VCaP (cell line): ENCODE measurements at regions not wholly inside any gene's neighbourhood (a gene's known extent, or its start where the extent isn't known, plus 50 kb on each side); places are given as distances from the start of the nearest gene placed in this dataset.

Experiments
- H3K27ac ChIP-seq: fragments of 450-650 bp; 2 replicates; pipeline ENCODE4 v1.5.1; 2017
- TF ChIP-seq, protein P1 (sequence below): fragments of 450-650 bp; conservative IDR thresholded peaks from 2 replicates; pipeline ENCODE4 v1.5.1; 2017; ENCODE audit warnings: mild to moderate bottlenecking, moderate library complexity

- no peak overlapping the region for H3K27ac ChIP-seq
- TF ChIP-seq, protein P1, sequence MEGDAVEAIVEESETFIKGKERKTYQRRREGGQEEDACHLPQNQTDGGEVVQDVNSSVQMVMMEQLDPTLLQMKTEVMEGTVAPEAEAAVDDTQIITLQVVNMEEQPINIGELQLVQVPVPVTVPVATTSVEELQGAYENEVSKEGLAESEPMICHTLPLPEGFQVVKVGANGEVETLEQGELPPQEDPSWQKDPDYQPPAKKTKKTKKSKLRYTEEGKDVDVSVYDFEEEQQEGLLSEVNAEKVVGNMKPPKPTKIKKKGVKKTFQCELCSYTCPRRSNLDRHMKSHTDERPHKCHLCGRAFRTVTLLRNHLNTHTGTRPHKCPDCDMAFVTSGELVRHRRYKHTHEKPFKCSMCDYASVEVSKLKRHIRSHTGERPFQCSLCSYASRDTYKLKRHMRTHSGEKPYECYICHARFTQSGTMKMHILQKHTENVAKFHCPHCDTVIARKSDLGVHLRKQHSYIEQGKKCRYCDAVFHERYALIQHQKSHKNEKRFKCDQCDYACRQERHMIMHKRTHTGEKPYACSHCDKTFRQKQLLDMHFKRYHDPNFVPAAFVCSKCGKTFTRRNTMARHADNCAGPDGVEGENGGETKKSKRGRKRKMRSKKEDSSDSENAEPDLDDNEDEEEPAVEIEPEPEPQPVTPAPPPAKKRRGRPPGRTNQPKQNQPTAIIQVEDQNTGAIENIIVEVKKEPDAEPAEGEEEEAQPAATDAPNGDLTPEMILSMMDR, result no peak
These were observed 201.0 kb downstream of the CYRIA start for GRCh38 chr2:16464641-16465040.

GRCh38 chr2:16462958-16463357 is 202.7 kb downstream of the CYRIA start:
- no peak overlapping the region for H3K27ac ChIP-seq
- TF ChIP-seq, protein P1, result no peak

DNA sequence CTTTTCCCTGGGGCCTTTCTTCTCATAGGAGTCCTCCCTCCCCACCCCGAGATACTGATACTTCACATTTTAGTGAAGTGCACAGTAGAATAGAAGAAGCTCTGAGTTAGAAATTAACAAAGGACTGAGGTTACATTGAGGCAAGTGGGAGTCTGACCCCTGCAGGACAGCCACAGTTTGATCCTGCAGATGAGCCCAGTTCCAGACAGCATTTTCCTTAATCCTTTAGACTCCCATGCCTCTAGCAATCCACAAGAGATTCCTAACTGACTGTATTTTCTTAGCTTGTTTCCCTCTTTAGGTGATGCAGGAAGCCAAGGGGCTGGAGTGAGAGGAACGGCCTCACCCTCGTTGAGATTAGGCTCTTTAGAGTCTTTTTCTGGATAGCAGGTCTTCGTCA is 204.0 kb downstream of the CYRIA start:
- TF ChIP-seq, protein P1, result no peak
- H3K27ac ChIP-seq, result no peak overlapping the region

DNA sequence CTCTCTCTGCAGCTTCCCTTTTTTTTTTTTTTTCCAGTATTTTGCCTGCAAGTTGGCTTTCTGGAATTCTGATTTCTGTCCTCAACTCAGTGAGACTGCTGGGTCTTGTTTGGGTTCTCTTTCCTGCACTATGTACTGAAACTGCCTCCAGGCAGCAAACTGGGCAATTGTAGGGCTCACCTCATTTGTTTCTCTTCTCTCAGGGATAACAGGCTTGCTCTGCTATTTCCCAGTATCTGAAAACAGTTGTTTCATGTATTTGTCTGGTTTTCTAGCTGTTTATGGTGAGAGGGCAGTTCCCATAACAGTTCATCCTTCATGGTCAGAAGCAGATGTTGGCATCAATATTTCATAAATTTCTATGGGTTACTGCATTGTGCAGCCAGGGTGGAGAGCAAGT is 206.0 kb downstream of the CYRIA start:
- TF ChIP-seq, protein P1, result no peak
- no peak overlapping the region for H3K27ac ChIP-seq

- no peak overlapping the region for H3K27ac ChIP-seq
These were observed 211.0 kb downstream of the CYRIA start for GRCh38 chr2:16454621-16455020.

GRCh38 chr2:16452123-16452522 is 213.5 kb downstream of the CYRIA start:
- TF ChIP-seq, protein P1, result no peak
- H3K27ac ChIP-seq, result no peak overlapping the region

More at GRCh38 chr2:16454621-16455020, 211.0 kb downstream of the CYRIA start:
- TF ChIP-seq, protein P1, result no peak

GRCh38 chr2:16446706-16447105 is 218.9 kb downstream of the CYRIA start:
- no peak overlapping the region for H3K27ac ChIP-seq
- TF ChIP-seq, protein P1, result no peak

GRCh38 chr2:16442971-16443370 is 222.7 kb downstream of the CYRIA start:
- TF ChIP-seq, protein P1, result no peak
- no peak overlapping the region for H3K27ac ChIP-seq
